Skeletal muscle tissue (tissue), 3 donors: ENCODE measurements at regions not wholly inside any gene's neighbourhood (a gene's known extent, or its start where the extent isn't known, plus 50 kb on each side); places are given as distances from the start of the nearest gene placed in this dataset.

Source experiments
- H3K27ac ChIP-seq: one replicate; pipeline ENCODE4 v1.7.0; 2013; ENCODE audit warnings: mild to moderate bottlenecking, low read depth, low read length, inconsistent platforms
- H3K27me3 ChIP-seq, 3 donors: one replicate each; pipeline ENCODE4 v1.7.0; 2013; ENCODE audit warnings: low read length in 3 of 3; ENCODE audit not compliant: control insufficient read depth in 3 of 3, insufficient read depth in 3 of 3
- H3K36me3 ChIP-seq, 3 donors: one replicate each; pipeline ENCODE4 v1.7.0; 2013; ENCODE audit warnings: low read length in 3 of 3; ENCODE audit not compliant: control insufficient read depth in 3 of 3, insufficient read depth in 3 of 3
- H3K4me1 ChIP-seq, 3 donors: one replicate each; pipeline ENCODE4 v1.7.0; 2013; ENCODE audit warnings: low read length in 3 of 3, mild to moderate bottlenecking in 3 of 3; ENCODE audit not compliant: control insufficient read depth in 3 of 3, insufficient read depth in 3 of 3
- H3K4me3 ChIP-seq, 3 donors: one replicate each; pipeline ENCODE4 v1.7.0; 2013; ENCODE audit warnings: low read length in 3 of 3
- H3K9ac ChIP-seq, 3 donors: one replicate each; pipeline ENCODE4 v1.7.0; 2013; ENCODE audit warnings: low read length in 3 of 3, mild to moderate bottlenecking in 3 of 3, moderate library complexity in 2 of 3, low read depth in 1 of 3
- H3K9me3 ChIP-seq, 3 donors: one replicate each; pipeline ENCODE4 v1.7.0; 2013; ENCODE audit warnings: low read length in 3 of 3; ENCODE audit not compliant: control insufficient read depth in 3 of 3
- donor health status: Osteomylitis.

- Histone ChIP-seq H3K4me3 (no peak overlapping the region), H3K36me3 (no peaks in the 10 kb centered on the region), H3K9me3 (no peaks in the 10 kb centered on the region), H3K27ac (no peak overlapping the region), H3K27me3 (peaks cover 0 to 2% (median 0%) of the 10 kb centered on the region in 3 donors), H3K4me1 (peaks cover 0 to 2% (median 0%) of the 10 kb centered on the region in 3 donors), H3K9ac (no peak overlapping the region)
Observed at GRCh38 chr9:20042128-20042711, 253.4 kb upstream of the SLC24A2 start.

DNA sequence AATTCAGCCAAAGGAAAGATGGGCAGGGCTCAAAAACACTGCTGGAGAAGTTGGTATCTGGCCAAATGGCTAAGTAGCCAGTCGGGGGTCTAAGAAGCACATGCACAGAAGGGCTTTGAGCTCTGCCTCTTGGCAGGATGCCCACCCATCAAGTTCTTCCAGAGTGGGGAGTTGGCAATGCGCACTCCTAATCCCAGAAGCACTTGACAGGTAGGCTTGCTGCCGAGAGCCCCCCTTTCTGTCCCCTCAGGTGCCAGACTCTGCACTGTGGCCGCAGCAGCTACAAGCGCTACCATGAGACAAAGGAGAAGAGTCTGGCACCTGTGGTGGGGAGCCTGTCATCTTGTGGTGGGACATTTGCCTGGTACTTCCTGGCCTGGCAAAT, 252.9 kb upstream of the SLC24A2 start:
- no peak overlapping the region for H3K4me3 ChIP-seq
- no peaks in the 10 kb centered on the region for H3K9me3 ChIP-seq
- H3K9ac ChIP-seq: no peak overlapping the region
- no peaks in the 10 kb centered on the region for H3K36me3 ChIP-seq
- H3K27me3 ChIP-seq: peaks cover 0 to 2% (median 0%) of the 10 kb centered on the region in 3 donors
- peaks cover 0 to 2% (median 0%) of the 10 kb centered on the region in 3 donors for H3K4me1 ChIP-seq
- no peak overlapping the region for H3K27ac ChIP-seq

DNA sequence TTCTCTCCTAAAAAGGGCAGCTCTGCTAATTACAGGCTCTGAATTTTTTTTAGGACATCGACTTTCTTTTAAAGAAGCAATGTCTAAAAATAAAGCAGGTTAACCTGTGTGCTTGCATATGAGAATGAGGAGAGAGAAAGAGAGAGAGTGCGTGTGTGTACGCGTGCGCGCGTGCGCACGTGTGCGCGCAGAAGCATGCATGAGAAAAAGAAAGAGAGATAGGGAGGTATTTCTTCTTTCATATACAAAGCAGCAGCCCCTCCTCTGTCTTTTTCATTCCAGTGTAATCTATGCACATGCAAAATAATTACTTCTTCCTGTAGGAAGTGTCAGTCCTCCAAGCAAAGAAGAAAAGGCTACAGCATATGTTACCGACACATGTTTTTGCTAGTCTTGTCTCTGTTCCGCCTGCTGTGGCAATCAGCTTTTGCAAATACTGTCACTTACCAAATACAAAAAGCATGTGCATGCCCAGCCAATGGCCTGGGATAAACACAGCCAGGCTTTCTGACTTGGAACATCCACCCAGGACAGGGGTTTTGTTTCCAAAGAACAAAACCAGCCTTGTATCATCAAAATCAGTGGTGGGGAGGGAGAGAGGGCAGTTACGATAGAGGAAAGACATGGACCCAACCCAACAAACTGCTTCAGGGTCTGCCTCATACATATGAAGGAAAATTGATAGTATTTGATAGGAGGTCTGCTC, 252.3 kb upstream of the SLC24A2 start:
- Histone ChIP-seq H3K27me3 (peaks cover 0 to 2% (median 0%) of the 10 kb centered on the region in 3 donors), H3K9me3 (no peaks in the 10 kb centered on the region), H3K36me3 (no peaks in the 10 kb centered on the region), H3K9ac (no peak overlapping the region), H3K27ac (no peak overlapping the region), H3K4me1 (peaks cover 0 to 2% (median 0%) of the 10 kb centered on the region in 3 donors), H3K4me3 (no peak overlapping the region)

DNA sequence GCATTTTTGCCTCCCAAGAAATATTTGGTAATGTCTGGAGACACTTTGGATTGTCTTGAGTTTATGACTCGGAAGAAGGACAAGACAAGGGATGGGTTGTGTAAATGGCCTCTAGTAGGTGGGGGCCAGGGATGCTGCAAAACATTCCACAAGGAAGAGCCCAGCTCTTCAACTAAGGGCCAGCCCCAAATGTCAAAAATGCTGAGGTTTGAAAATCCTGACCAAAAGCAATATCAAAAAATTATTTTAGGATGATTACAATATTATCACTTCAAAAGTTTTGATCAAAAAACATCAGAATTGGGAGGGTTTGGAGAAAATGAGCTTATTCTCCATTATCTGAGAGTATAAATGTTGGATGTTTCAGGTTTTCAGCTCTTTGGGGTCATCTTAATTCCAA, 248.9 kb upstream of the SLC24A2 start:
- H3K4me3 ChIP-seq: no peak overlapping the region
- no peak overlapping the region for H3K27ac ChIP-seq
- H3K4me1 ChIP-seq: peaks cover 0 to 3% (median 2%) of the 10 kb centered on the region in 3 donors
- no peak overlapping the region for H3K9ac ChIP-seq
- peaks cover 0 to 2% (median 0%) of the 10 kb centered on the region in 3 donors for H3K27me3 ChIP-seq
- H3K36me3 ChIP-seq: no peaks in the 10 kb centered on the region
- H3K9me3 ChIP-seq: no peaks in the 10 kb centered on the region

DNA sequence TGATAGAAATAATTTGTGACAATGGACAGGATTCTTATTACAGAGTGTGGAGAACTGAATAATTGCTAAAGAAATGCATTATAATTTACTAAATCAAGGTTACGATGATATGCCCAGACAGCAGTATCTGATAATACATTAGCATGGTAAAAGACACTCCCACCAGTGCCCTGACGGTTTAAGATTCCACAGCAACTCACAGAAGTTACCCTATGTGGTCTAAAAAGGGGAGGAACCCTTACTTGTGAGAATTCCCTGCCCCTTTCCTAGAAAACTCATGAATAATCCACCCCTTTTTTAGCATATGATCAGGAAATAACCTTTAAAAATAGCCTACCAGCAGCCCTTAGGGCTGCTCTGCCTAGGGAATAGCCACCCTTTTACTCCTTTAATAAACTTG, 244.7 kb upstream of the SLC24A2 start:
- H3K9ac ChIP-seq: no peak overlapping the region
- no peak overlapping the region for H3K4me3 ChIP-seq
- H3K9me3 ChIP-seq: no peaks in the 10 kb centered on the region
- H3K27me3 ChIP-seq: no peaks in the 10 kb centered on the region
- H3K27ac ChIP-seq: peak overlapping the region; percentile 12
- H3K36me3 ChIP-seq: no peaks in the 10 kb centered on the region
- peaks cover 0 to 4% (median 3%) of the 10 kb centered on the region in 3 donors for H3K4me1 ChIP-seq

GRCh38 chr9:20032413-20033006, 243.7 kb upstream of the SLC24A2 start:
- Histone ChIP-seq H3K9me3 (no peaks in the 10 kb centered on the region), H3K4me3 (no peak overlapping the region), H3K9ac (no peak overlapping the region), H3K36me3 (no peaks in the 10 kb centered on the region), H3K27me3 (no peaks in the 10 kb centered on the region), H3K27ac (peak overlapping the region; percentile 64), H3K4me1 (peaks cover 0 to 5% (median 4%) of the 10 kb centered on the region in 3 donors)

GRCh38 chr9:20031836-20032235, 243.0 kb upstream of the SLC24A2 start:
- H3K27ac ChIP-seq: no peak overlapping the region
- H3K4me3 ChIP-seq: no peak overlapping the region
- H3K36me3 ChIP-seq: no peaks in the 10 kb centered on the region
- peaks cover 0 to 5% (median 4%) of the 10 kb centered on the region in 3 donors for H3K4me1 ChIP-seq
- H3K9ac ChIP-seq: no peak overlapping the region
- no peaks in the 10 kb centered on the region for H3K27me3 ChIP-seq
- no peaks in the 10 kb centered on the region for H3K9me3 ChIP-seq

GRCh38 chr9:20030671-20031070, 241.8 kb upstream of the SLC24A2 start:
- Histone ChIP-seq H3K9me3 (no peaks in the 10 kb centered on the region), H3K27ac (no peak overlapping the region), H3K27me3 (no peaks in the 10 kb centered on the region), H3K4me3 (no peak overlapping the region), H3K36me3 (no peaks in the 10 kb centered on the region), H3K9ac (no peak overlapping the region), H3K4me1 (peaks cover 0 to 5% (median 4%) of the 10 kb centered on the region in 3 donors)

DNA sequence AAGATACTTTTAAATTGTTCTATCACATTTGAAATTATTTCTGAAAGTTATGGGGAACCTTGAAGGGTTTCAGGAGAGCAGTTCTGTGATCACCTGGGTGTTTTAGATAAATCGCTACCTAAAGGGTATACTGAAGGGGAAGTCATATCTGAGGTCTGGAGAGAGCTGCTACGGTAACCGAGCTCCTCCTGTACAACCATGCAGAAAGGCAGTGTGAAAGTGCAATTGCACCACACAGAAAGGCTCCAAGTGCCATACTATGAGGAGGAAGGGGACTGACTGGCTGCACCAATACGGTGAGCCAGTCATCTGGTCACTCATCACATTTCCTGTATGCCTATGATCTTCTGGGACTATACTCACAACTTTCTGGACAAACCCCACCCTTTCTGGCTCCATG, 241.4 kb upstream of the SLC24A2 start:
- Histone ChIP-seq H3K36me3 (no peaks in the 10 kb centered on the region), H3K9me3 (no peaks in the 10 kb centered on the region), H3K27ac (no peak overlapping the region), H3K9ac (no peak overlapping the region), H3K4me1 (peaks cover 0 to 5% (median 4%) of the 10 kb centered on the region in 3 donors), H3K4me3 (no peak overlapping the region), H3K27me3 (no peaks in the 10 kb centered on the region)

DNA sequence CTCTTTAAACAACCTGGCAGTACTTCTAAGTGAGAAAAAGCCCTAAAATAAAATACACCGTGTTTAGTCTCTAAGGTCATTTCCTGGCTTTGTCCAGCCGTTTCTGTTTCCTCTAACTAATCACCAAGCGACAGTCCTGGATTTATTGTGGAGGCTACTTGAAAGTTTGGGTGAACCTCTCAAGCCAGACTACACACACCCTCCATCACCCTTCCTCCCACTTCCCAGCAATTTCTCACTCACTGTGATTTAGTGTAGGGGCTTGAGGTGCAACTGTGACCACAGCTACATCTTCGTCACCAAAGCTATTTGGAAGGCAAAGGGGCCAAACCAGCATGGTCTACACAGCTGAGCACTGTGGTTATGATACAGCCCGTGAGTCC, 240.0 kb upstream of the SLC24A2 start:
- no peaks in the 10 kb centered on the region for H3K9me3 ChIP-seq
- no peaks in the 10 kb centered on the region for H3K27me3 ChIP-seq
- no peak overlapping the region for H3K9ac ChIP-seq
- H3K4me3 ChIP-seq: no peak overlapping the region
- no peak overlapping the region for H3K27ac ChIP-seq
- peaks cover 0 to 5% (median 4%) of the 10 kb centered on the region in 3 donors for H3K4me1 ChIP-seq
- H3K36me3 ChIP-seq: no peaks in the 10 kb centered on the region
